CD4-positive, alpha-beta T cell (primary cell): ENCODE measurements at regions not wholly inside any gene's neighbourhood (a gene's known extent, or its start where the extent isn't known, plus 50 kb on each side); places are given as distances from the start of the nearest gene placed in this dataset.

ENCODE experiments used
- ATAC-seq: fragments of 200-7000 bp; cut with Tn5 transposase; one replicate; pipeline ENCODE4 v1.10.0; 2022; ENCODE audit warnings: mild to moderate bottlenecking; ENCODE audit not compliant: poor library complexity
- CTCF ChIA-PET: fragments of 350-600 bp; sonication (Branson Sonifier 250); formaldehyde crosslinking; loops from one replicate; lab custom pipeline; 2021; ENCODE audit warnings: antibody characterized with exemption, inconsistent platforms; lab: Charles Lee
- POLR2A ChIA-PET: fragments of 350-600 bp; sonication (Branson Sonifier 250); formaldehyde crosslinking; loops from one replicate; lab custom pipeline; 2021; ENCODE audit warnings: antibody characterized with exemption, inconsistent platforms; lab: Charles Lee
- DNase-seq, 14 experiments: peaks; one replicate each; pipeline ENCODE4 v3.0.0-alpha.2; 2013 to 2020; ENCODE audit warnings: mixed read lengths in 2 of 14
- H3K27ac ChIP-seq, 2 donors: one replicate each; pipeline versions ENCODE4 v1.5.1 to v1.7.0; 2013; ENCODE audit warnings: low read length in 2 of 2, low read depth in 1 of 2, mild to moderate bottlenecking in 1 of 2
- H3K27me3 ChIP-seq, 2 experiments: 1 replicate in 1 of 2; 2 replicates in 1 of 2; pipeline versions ENCODE4 v1.6.1 to v1.7.0; 2013; ENCODE audit warnings: low read length in 2 of 2, control low read depth in 1 of 2, mild to moderate bottlenecking in 1 of 2, moderate library complexity in 1 of 2; ENCODE audit not compliant: insufficient read depth in 2 of 2, control insufficient read depth in 1 of 2
- H3K36me3 ChIP-seq: one replicate; pipeline ENCODE4 v1.6.1; 2013; ENCODE audit warnings: low read length, control low read depth; ENCODE audit not compliant: insufficient read depth
- H3K4me1 ChIP-seq: one replicate; pipeline ENCODE4 v1.6.1; 2013; ENCODE audit warnings: low read length, control low read depth; ENCODE audit not compliant: insufficient read depth
- H3K4me3 ChIP-seq: one replicate; pipeline ENCODE4 v1.5.1; 2013; ENCODE audit warnings: mild to moderate bottlenecking, low read length, moderate library complexity
- H3K9me3 ChIP-seq, 2 experiments: 1 replicate in 1 of 2; 2 replicates in 1 of 2; pipeline versions ENCODE4 v1.6.1 to v1.7.0; 2013; ENCODE audit warnings: low read length in 2 of 2, mild to moderate bottlenecking in 2 of 2, control low read depth in 1 of 2, moderate library complexity in 1 of 2; ENCODE audit not compliant: control insufficient read depth in 1 of 2, insufficient read depth in 1 of 2
- H3K27ac Mint-ChIP-seq: one replicate; pipeline ENCODE4 v1.8.0; 2020; ENCODE audit warnings: mixed read lengths
- H3K27me3 Mint-ChIP-seq: one replicate; pipeline ENCODE4 v1.8.0; 2021; ENCODE audit warnings: mixed read lengths
- H3K36me3 Mint-ChIP-seq: one replicate; pipeline ENCODE4 v1.8.0; 2021; ENCODE audit warnings: low read depth, mixed read lengths
- H3K4me1 Mint-ChIP-seq: one replicate; pipeline ENCODE4 v1.8.0; 2021; ENCODE audit warnings: low read depth, mixed read lengths
- H3K4me3 Mint-ChIP-seq: one replicate; pipeline ENCODE4 v1.8.0; 2020; ENCODE audit warnings: mild to moderate bottlenecking, mixed read lengths
- H3K9me3 Mint-ChIP-seq: one replicate; pipeline ENCODE4 v1.8.0; 2020; ENCODE audit warnings: mixed read lengths
- intact Hi-C, 2 experiments: fragments of 100-400 bp; cut with DNase I in 1 of 2; cut with micrococcal nuclease in 1 of 2; formaldehyde crosslinking; loops; one replicate each; pipeline versions ENCODE4 v1.15.1 to v1.9.0; 2023 to 2025; cut with DNase I, micrococcal nuclease
- TF ChIP-seq, protein P1 (sequence below): fragments of 200-600 bp; IDR thresholded peaks from one replicate; pipeline ENCODE4 v1.8.0; 2022; ENCODE audit warnings: antibody characterized with exemption, mild to moderate bottlenecking

- Mint-ChIP-seq H3K4me3 (no peak overlapping the region), H3K4me1 (no peaks in the 10 kb centered on the region), H3K36me3 (no peaks in the 10 kb centered on the region), H3K9me3 (no peaks in the 10 kb centered on the region), H3K27me3 (no peaks in the 10 kb centered on the region), H3K27ac (no peak overlapping the region)
- no peak for DNase-seq
- no peak overlapping the region for H3K27ac ChIP-seq
- ATAC-seq: no peak
- intact Hi-C loops: no loop called here
- no peaks in the 10 kb centered on the region for H3K27me3 ChIP-seq
- peaks cover 0 to 6% of the 10 kb centered on the region in 2 experiments for H3K9me3 ChIP-seq
- no peaks in the 10 kb centered on the region for H3K4me1 ChIP-seq
- ChIA-PET POLR2A (no interaction called here), CTCF (no interaction called here)
- TF ChIP-seq, protein P1, sequence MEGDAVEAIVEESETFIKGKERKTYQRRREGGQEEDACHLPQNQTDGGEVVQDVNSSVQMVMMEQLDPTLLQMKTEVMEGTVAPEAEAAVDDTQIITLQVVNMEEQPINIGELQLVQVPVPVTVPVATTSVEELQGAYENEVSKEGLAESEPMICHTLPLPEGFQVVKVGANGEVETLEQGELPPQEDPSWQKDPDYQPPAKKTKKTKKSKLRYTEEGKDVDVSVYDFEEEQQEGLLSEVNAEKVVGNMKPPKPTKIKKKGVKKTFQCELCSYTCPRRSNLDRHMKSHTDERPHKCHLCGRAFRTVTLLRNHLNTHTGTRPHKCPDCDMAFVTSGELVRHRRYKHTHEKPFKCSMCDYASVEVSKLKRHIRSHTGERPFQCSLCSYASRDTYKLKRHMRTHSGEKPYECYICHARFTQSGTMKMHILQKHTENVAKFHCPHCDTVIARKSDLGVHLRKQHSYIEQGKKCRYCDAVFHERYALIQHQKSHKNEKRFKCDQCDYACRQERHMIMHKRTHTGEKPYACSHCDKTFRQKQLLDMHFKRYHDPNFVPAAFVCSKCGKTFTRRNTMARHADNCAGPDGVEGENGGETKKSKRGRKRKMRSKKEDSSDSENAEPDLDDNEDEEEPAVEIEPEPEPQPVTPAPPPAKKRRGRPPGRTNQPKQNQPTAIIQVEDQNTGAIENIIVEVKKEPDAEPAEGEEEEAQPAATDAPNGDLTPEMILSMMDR: no peak
- no peaks in the 10 kb centered on the region for H3K36me3 ChIP-seq
- no peak overlapping the region for H3K4me3 ChIP-seq
Measured at GRCh38 chr16:50475170-50475569, 73.0 kb upstream of the NKD1 start.

GRCh38 chr16:50474138-50474537 is 74.1 kb upstream of the NKD1 start:
- ATAC-seq (no peak), DNase-seq (no peak)
- Mint-ChIP-seq H3K4me1 (no peaks in the 10 kb centered on the region), H3K4me3 (no peak overlapping the region), H3K27me3 (peaks cover under 1% of the 10 kb centered on the region), H3K9me3 (no peaks in the 10 kb centered on the region), H3K36me3 (no peaks in the 10 kb centered on the region), H3K27ac (no peak overlapping the region)
- CTCF ChIA-PET: no interaction called here
- Histone ChIP-seq H3K4me3 (no peak overlapping the region), H3K9me3 (peaks cover 0 to 10% of the 10 kb centered on the region in 2 experiments), H3K36me3 (no peaks in the 10 kb centered on the region), H3K27me3 (peaks cover 3 to 4% of the 10 kb centered on the region in 2 experiments), H3K27ac (no peak overlapping the region), H3K4me1 (no peaks in the 10 kb centered on the region)
- POLR2A ChIA-PET: no interaction called here
- TF ChIP-seq, protein P1: no peak
- intact Hi-C loops: no loop called here

DNA sequence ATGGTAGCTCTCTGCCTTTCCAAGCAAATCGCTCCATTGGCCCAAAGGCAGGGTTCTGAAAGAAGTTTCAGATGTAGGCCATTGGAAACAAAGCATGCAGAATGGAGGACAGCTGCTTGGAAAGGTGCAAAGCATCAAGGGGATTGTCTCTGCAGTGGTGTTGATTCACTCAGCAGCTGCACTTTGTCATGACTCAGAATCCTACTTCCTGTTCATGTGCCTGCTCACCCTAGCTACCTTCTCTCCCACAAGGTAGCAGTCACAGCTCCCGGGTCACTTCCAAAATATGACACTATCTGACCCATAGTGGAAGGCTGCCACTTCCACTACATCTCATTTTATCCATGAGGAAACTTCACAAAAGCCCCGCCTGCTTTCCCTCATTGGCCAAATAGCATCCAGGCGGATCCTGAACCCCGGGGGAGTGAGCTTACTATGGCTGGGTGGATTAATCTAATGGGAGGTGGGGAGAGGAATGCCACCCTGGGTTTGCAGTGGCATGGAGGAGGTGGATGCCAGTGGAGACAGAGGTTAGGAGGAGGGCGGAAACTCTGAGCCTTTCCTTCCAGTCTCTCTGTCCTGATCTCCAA is 74.7 kb upstream of the NKD1 start:
- Mint-ChIP-seq H3K4me3 (no peak overlapping the region), H3K27ac (no peak overlapping the region), H3K9me3 (no peaks in the 10 kb centered on the region), H3K27me3 (peaks cover 8% of the 10 kb centered on the region), H3K4me1 (no peaks in the 10 kb centered on the region), H3K36me3 (no peaks in the 10 kb centered on the region)
- ATAC-seq (no peak), DNase-seq (peak in 1 of 14 experiments; percentile 28)
- Histone ChIP-seq H3K4me1 (peaks cover 1% of the 10 kb centered on the region), H3K9me3 (peaks cover 0 to 5% of the 10 kb centered on the region in 2 experiments), H3K27ac (no peak overlapping the region), H3K27me3 (peaks cover 10 to 11% of the 10 kb centered on the region in 2 experiments), H3K4me3 (no peak overlapping the region), H3K36me3 (no peaks in the 10 kb centered on the region)
- TF ChIP-seq, protein P1: no peak
- CTCF ChIA-PET: no interaction called here
- intact Hi-C loops: no loop called here
- POLR2A ChIA-PET: no interaction called here
